VCaP (cell line): ENCODE measurements at regions not wholly inside any gene's neighbourhood (a gene's known extent, or its start where the extent isn't known, plus 50 kb on each side); places are given as distances from the start of the nearest gene placed in this dataset.

Experiments
- H3K27ac ChIP-seq: fragments of 450-650 bp; 2 replicates; pipeline ENCODE4 v1.5.1; 2017
- TF ChIP-seq, protein P1 (sequence below): fragments of 450-650 bp; conservative IDR thresholded peaks from 2 replicates; pipeline ENCODE4 v1.5.1; 2017; ENCODE audit warnings: mild to moderate bottlenecking, moderate library complexity

DNA sequence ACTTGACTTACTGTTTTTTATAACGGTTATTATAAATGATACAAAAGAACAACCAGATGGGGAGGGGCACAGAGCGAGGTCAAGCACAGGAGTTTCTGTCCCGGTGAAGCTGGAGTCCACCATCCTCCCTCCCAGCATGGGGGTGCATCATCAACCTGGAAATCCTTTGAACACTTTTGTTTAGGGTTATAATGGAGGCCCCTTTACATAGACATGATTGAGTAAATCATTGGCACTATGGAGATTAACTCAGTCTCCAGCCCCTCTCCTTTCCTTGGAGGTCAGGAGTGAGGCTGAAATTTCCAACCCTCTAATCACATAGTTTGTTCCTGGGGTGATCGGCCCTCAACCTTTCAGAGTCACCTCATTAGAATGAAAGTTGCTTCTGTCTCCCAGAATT is 71.8 kb upstream of the ANKEF1 start:
- TF ChIP-seq, protein P1, sequence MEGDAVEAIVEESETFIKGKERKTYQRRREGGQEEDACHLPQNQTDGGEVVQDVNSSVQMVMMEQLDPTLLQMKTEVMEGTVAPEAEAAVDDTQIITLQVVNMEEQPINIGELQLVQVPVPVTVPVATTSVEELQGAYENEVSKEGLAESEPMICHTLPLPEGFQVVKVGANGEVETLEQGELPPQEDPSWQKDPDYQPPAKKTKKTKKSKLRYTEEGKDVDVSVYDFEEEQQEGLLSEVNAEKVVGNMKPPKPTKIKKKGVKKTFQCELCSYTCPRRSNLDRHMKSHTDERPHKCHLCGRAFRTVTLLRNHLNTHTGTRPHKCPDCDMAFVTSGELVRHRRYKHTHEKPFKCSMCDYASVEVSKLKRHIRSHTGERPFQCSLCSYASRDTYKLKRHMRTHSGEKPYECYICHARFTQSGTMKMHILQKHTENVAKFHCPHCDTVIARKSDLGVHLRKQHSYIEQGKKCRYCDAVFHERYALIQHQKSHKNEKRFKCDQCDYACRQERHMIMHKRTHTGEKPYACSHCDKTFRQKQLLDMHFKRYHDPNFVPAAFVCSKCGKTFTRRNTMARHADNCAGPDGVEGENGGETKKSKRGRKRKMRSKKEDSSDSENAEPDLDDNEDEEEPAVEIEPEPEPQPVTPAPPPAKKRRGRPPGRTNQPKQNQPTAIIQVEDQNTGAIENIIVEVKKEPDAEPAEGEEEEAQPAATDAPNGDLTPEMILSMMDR, result no peak
- H3K27ac ChIP-seq, result no peak overlapping the region

DNA sequence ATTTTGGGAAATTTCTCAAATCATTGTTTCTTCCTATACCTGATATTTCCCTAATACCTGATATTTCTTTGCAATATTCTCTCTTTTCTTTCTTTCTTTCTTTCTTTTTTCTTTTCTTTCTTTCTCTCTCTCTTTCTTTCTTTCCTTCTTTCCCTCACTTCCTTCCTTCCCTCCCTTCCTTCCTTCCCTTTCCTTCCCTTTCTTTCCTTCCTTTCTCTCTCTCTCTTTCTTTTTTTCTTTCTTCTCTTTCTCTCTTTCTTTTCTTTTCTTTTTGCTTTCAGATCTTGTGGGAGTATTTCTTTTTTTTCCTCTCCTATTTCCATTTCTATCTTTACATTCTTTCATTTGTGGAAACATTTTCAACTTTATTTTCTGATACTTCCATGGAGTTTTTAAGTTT is 76.1 kb upstream of the ANKEF1 start:
- TF ChIP-seq, protein P1, result no peak
- no peak overlapping the region for H3K27ac ChIP-seq

DNA sequence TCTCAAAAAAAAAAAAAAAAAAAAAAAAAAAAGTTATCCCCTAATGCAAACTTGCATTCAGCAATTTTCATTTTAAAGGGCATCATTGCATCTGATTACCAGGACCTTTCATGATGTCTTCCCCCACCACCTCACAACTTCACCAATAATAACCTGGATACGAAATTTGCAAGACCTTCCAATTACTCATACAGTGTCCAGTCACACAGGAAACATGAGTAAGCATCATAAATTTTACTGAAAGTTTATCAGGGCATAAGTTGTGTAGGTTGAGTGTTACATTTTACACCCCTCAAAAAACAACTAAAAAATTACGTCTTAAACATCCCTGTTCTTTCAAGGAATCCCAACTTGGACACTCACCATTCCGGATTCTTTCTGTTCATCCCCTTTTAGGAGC is 79.1 kb upstream of the ANKEF1 start:
- no peak overlapping the region for H3K27ac ChIP-seq
- TF ChIP-seq, protein P1, result no peak

DNA sequence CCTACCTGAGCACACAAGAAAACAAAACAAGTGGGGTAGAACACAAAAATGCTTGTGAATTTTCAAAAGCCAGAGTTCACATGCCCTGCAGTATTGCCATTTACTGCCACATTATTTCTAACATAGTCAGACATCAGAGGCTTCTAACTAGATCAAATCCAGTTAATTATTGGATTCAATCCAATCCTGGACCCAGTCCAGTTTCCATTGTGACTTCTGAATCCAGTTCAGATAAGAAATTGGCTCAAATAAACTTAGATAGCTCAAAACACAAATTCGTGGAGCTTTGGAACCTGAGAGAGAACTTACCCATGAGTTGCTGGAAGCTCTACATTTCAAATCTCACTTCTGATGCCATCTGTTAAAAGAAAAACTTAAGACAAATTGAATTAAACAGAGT is 85.2 kb upstream of the ANKEF1 start:
- TF ChIP-seq, protein P1, result no peak
- peak overlapping the region; percentile 4; the same call in 1 of the 2 replicates for H3K27ac ChIP-seq

DNA sequence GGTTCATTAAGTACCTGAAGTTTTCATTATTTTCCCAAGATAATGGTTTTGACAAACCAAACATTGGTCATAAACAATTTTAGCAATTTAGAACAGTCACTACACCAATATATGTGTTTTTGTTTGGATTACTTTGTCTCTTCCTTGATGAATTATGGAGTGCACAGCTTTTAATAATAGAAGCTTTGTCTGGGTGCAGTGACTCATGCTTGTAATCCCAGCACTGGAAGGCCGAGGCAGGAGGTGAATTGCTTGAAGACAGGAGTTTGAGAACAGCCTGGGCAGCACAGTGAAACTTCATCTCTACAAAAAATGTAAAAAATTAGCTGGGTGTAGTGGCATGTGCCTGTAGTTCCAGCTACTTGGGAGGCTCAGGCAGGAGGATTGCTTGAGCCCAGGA is 89.4 kb upstream of the ANKEF1 start:
- TF ChIP-seq, protein P1, result no peak

DNA sequence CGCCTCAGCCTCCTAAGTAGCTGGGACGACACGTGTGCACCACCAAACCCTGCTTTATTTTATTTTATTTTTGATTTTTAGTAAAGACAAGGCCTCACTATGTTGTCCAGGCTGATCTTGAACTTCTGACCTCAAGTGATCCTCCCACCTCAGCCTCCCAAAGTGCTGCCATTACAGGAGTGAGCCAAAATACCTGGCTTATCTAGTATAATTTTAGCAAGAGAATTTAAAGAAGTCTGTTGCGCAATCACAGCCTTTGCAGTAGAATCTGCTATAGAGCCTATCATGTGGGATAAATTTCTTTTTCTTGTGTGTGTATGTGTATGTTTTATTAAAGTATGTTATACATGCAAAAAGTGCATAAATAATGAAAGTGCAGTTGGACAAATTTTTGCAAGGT is 92.1 kb upstream of the ANKEF1 start:
- TF ChIP-seq, protein P1, result no peak
- no peak overlapping the region for H3K27ac ChIP-seq

More for the DNA sequence above, 89.4 kb upstream of the ANKEF1 start:
- H3K27ac ChIP-seq, result no peak overlapping the region

DNA sequence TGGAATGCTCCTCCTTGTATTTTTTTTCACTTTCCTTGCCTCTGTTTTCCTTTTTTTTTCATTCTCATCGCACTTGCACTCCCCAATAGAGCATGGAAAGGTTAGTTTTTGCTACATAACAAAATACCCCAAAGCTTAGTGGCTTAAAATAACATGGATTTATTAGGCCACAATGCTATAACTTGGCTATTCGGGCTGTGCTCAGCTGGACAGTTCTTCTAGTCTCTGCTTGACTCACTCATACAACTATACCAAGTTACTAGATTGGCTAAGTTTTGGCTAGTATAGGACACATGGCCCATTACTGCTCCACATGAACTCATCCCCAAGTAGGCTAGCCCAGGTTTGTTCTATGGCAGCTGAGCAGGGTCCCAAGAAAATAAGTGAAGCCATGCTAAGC is 94.5 kb upstream of the ANKEF1 start:
- TF ChIP-seq, protein P1, result no peak
- no peak overlapping the region for H3K27ac ChIP-seq

DNA sequence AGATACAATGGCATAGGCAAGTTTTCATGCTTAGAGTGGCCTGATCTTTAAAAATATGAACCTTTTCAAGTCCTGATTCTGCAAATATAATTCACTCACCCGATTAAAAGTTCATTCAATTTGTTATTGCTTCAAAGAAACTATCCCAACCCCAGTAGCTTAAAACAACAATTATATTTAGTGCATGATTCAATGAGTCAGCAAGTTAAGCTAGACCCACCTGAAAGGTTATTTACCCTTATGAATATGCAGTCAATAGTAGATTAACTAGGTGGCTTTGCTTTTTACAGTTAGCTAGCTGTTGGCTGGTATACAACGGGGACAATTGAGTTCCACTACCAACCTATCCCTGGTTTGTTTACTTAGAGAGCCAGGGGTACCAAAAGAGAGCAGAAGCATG is 95.6 kb upstream of the ANKEF1 start:
- TF ChIP-seq, protein P1, result no peak

More for the DNA sequence above, 95.6 kb upstream of the ANKEF1 start:
- H3K27ac ChIP-seq, result no peak overlapping the region
